Skeletal muscle tissue (tissue), 3 donors: ENCODE measurements at regions not wholly inside any gene's neighbourhood (a gene's known extent, or its start where the extent isn't known, plus 50 kb on each side); places are given as distances from the start of the nearest gene placed in this dataset.

ENCODE experiments used
- H3K27ac ChIP-seq: one replicate; pipeline ENCODE4 v1.7.0; 2013; ENCODE audit warnings: mild to moderate bottlenecking, low read depth, low read length, inconsistent platforms
- H3K27me3 ChIP-seq, 3 donors: one replicate each; pipeline ENCODE4 v1.7.0; 2013; ENCODE audit warnings: low read length in 3 of 3; ENCODE audit not compliant: control insufficient read depth in 3 of 3, insufficient read depth in 3 of 3
- H3K36me3 ChIP-seq, 3 donors: one replicate each; pipeline ENCODE4 v1.7.0; 2013; ENCODE audit warnings: low read length in 3 of 3; ENCODE audit not compliant: control insufficient read depth in 3 of 3, insufficient read depth in 3 of 3
- H3K4me1 ChIP-seq, 3 donors: one replicate each; pipeline ENCODE4 v1.7.0; 2013; ENCODE audit warnings: low read length in 3 of 3, mild to moderate bottlenecking in 3 of 3; ENCODE audit not compliant: control insufficient read depth in 3 of 3, insufficient read depth in 3 of 3
- H3K4me3 ChIP-seq, 3 donors: one replicate each; pipeline ENCODE4 v1.7.0; 2013; ENCODE audit warnings: low read length in 3 of 3
- H3K9ac ChIP-seq, 3 donors: one replicate each; pipeline ENCODE4 v1.7.0; 2013; ENCODE audit warnings: low read length in 3 of 3, mild to moderate bottlenecking in 3 of 3, moderate library complexity in 2 of 3, low read depth in 1 of 3
- H3K9me3 ChIP-seq, 3 donors: one replicate each; pipeline ENCODE4 v1.7.0; 2013; ENCODE audit warnings: low read length in 3 of 3; ENCODE audit not compliant: control insufficient read depth in 3 of 3
- donor health status: Osteomylitis.

- no peaks in the 10 kb centered on the region for H3K4me1 ChIP-seq
- no peaks in the 10 kb centered on the region for H3K9me3 ChIP-seq
- H3K27ac ChIP-seq = no peak overlapping the region
- H3K9ac ChIP-seq = no peak overlapping the region
- H3K36me3 ChIP-seq = no peaks in the 10 kb centered on the region
- H3K27me3 ChIP-seq = no peaks in the 10 kb centered on the region
- H3K4me3 ChIP-seq = no peak overlapping the region
Measured at GRCh38 chrX:20459410-20460350, 193.0 kb upstream of the RPS6KA3 start.

- Histone ChIP-seq H3K36me3 (no peaks in the 10 kb centered on the region), H3K4me1 (no peaks in the 10 kb centered on the region), H3K27me3 (peaks cover 0 to 4% (median 0%) of the 10 kb centered on the region in 3 donors), H3K4me3 (no peak overlapping the region), H3K27ac (no peak overlapping the region), H3K9me3 (no peaks in the 10 kb centered on the region), H3K9ac (no peak overlapping the region)
Measured at GRCh38 chrX:20456971-20457370, 190.3 kb upstream of the RPS6KA3 start.

GRCh38 chrX:20455001-20455400, 188.3 kb upstream of the RPS6KA3 start:
- H3K27ac ChIP-seq = no peak overlapping the region
- no peaks in the 10 kb centered on the region for H3K4me1 ChIP-seq
- H3K9me3 ChIP-seq = no peaks in the 10 kb centered on the region
- H3K27me3 ChIP-seq = peaks cover 0 to 4% (median 0%) of the 10 kb centered on the region in 3 donors
- no peak overlapping the region for H3K9ac ChIP-seq
- H3K36me3 ChIP-seq = no peaks in the 10 kb centered on the region
- H3K4me3 ChIP-seq = no peak overlapping the region

GRCh38 chrX:20454117-20454516, 187.4 kb upstream of the RPS6KA3 start:
- H3K27me3 ChIP-seq = peaks cover 0 to 4% (median 0%) of the 10 kb centered on the region in 3 donors
- H3K36me3 ChIP-seq = no peaks in the 10 kb centered on the region
- no peaks in the 10 kb centered on the region for H3K9me3 ChIP-seq
- H3K4me1 ChIP-seq = no peaks in the 10 kb centered on the region
- H3K27ac ChIP-seq = no peak overlapping the region
- H3K9ac ChIP-seq = no peak overlapping the region
- no peak overlapping the region for H3K4me3 ChIP-seq

GRCh38 chrX:20452487-20452886, 185.8 kb upstream of the RPS6KA3 start:
- Histone ChIP-seq H3K4me3 (no peak overlapping the region), H3K4me1 (no peaks in the 10 kb centered on the region), H3K9me3 (no peaks in the 10 kb centered on the region), H3K27ac (no peak overlapping the region), H3K36me3 (no peaks in the 10 kb centered on the region), H3K9ac (no peak overlapping the region), H3K27me3 (peaks cover 0 to 4% (median 0%) of the 10 kb centered on the region in 3 donors)

GRCh38 chrX:20451929-20452328, 185.2 kb upstream of the RPS6KA3 start:
- Histone ChIP-seq H3K9ac (no peak overlapping the region), H3K4me1 (no peaks in the 10 kb centered on the region), H3K27ac (no peak overlapping the region), H3K36me3 (no peaks in the 10 kb centered on the region), H3K9me3 (no peaks in the 10 kb centered on the region), H3K27me3 (peaks cover 0 to 4% (median 0%) of the 10 kb centered on the region in 3 donors), H3K4me3 (no peak overlapping the region)

GRCh38 chrX:20445109-20445508, 178.4 kb upstream of the RPS6KA3 start:
- no peak overlapping the region for H3K9ac ChIP-seq

GRCh38 chrX:20442597-20442996, 175.9 kb upstream of the RPS6KA3 start:
- Histone ChIP-seq H3K9me3 (no peaks in the 10 kb centered on the region), H3K27me3 (no peaks in the 10 kb centered on the region), H3K36me3 (no peaks in the 10 kb centered on the region), H3K27ac (no peak overlapping the region), H3K9ac (peak overlapping the region in 1 of 3 donors; percentile 45), H3K4me1 (peaks cover 0 to 3% (median 0%) of the 10 kb centered on the region in 3 donors), H3K4me3 (no peak overlapping the region)

More at GRCh38 chrX:20445109-20445508, 178.4 kb upstream of the RPS6KA3 start:
- Histone ChIP-seq H3K4me1 (peaks cover 0 to 3% (median 0%) of the 10 kb centered on the region in 3 donors), H3K27ac (no peak overlapping the region), H3K36me3 (no peaks in the 10 kb centered on the region), H3K27me3 (no peaks in the 10 kb centered on the region), H3K9me3 (no peaks in the 10 kb centered on the region), H3K4me3 (no peak overlapping the region)

GRCh38 chrX:20441123-20441522, 174.4 kb upstream of the RPS6KA3 start:
- Histone ChIP-seq H3K36me3 (no peaks in the 10 kb centered on the region), H3K27ac (no peak overlapping the region), H3K27me3 (no peaks in the 10 kb centered on the region), H3K4me3 (no peak overlapping the region), H3K9me3 (no peaks in the 10 kb centered on the region), H3K9ac (no peak overlapping the region), H3K4me1 (peaks cover 0 to 3% (median 0%) of the 10 kb centered on the region in 3 donors)

GRCh38 chrX:20438871-20439526, 172.3 kb upstream of the RPS6KA3 start:
- Histone ChIP-seq H3K4me3 (no peak overlapping the region), H3K4me1 (peaks cover 0 to 3% (median 0%) of the 10 kb centered on the region in 3 donors), H3K27me3 (no peaks in the 10 kb centered on the region), H3K9me3 (no peaks in the 10 kb centered on the region), H3K9ac (no peak overlapping the region), H3K36me3 (no peaks in the 10 kb centered on the region), H3K27ac (no peak overlapping the region)
